Activated CD8-positive, alpha-beta T cell treated with anti-CD3 and anti-CD28 coated beads for 36 hours (primary cell): ENCODE measurements at regions not wholly inside any gene's neighbourhood (a gene's known extent, or its start where the extent isn't known, plus 50 kb on each side); places are given as distances from the start of the nearest gene placed in this dataset.

Experiments used
- ATAC-seq: fragments of 200-7000 bp; cut with Tn5 transposase; one replicate; pipeline ENCODE4 v1.10.0; 2021; ENCODE audit warnings: mild to moderate bottlenecking, moderate library complexity
- CTCF ChIA-PET: fragments of 350-600 bp; sonication (Branson Sonifier 250); formaldehyde crosslinking; loops from one replicate; lab custom pipeline; 2021; ENCODE audit warnings: antibody characterized with exemption; lab: Charles Lee
- POLR2A ChIA-PET: fragments of 350-600 bp; sonication (Branson Sonifier 250); formaldehyde crosslinking; loops from one replicate; lab custom pipeline; 2021; ENCODE audit warnings: antibody characterized with exemption; lab: Charles Lee
- DNase-seq: peaks from one replicate; pipeline ENCODE4 v3.0.0-alpha.2; 2020
- H3K27ac Mint-ChIP-seq: one replicate; pipeline ENCODE4 v1.8.0; 2021; ENCODE audit warnings: mild to moderate bottlenecking, mixed read lengths
- H3K27me3 Mint-ChIP-seq: one replicate; pipeline ENCODE4 v1.8.0; 2021; ENCODE audit warnings: mixed read lengths
- H3K36me3 Mint-ChIP-seq: one replicate; pipeline ENCODE4 v1.8.0; 2021; ENCODE audit warnings: low read depth, mixed read lengths
- H3K4me1 Mint-ChIP-seq: one replicate; pipeline ENCODE4 v1.8.0; 2021; ENCODE audit warnings: low read depth, mixed read lengths
- H3K4me3 Mint-ChIP-seq: one replicate; pipeline ENCODE4 v1.8.0; 2021; ENCODE audit warnings: mild to moderate bottlenecking, moderate library complexity, mixed read lengths
- H3K9me3 Mint-ChIP-seq: one replicate; pipeline ENCODE4 v1.8.0; 2021; ENCODE audit warnings: mixed read lengths
- intact Hi-C: fragments of 100-400 bp; cut with micrococcal nuclease; formaldehyde crosslinking; loops from one replicate; pipeline ENCODE4 v1.10.0; 2022
- TF ChIP-seq, protein P1 (sequence below): fragments of 200-600 bp; IDR thresholded peaks from one replicate; pipeline ENCODE4 v1.8.0; 2022; ENCODE audit warnings: antibody characterized with exemption, mild to moderate bottlenecking

GRCh38 chr5:12690361-12690760 lies 786.1 kb upstream of the CTNND2 start:
- H3K9me3 Mint-ChIP-seq: peaks cover 8% of the 10 kb centered on the region
- no peaks in the 10 kb centered on the region for H3K27me3 Mint-ChIP-seq
- intact Hi-C loops: no loop called here
- H3K36me3 Mint-ChIP-seq: no peaks in the 10 kb centered on the region
- TF ChIP-seq, protein P1, sequence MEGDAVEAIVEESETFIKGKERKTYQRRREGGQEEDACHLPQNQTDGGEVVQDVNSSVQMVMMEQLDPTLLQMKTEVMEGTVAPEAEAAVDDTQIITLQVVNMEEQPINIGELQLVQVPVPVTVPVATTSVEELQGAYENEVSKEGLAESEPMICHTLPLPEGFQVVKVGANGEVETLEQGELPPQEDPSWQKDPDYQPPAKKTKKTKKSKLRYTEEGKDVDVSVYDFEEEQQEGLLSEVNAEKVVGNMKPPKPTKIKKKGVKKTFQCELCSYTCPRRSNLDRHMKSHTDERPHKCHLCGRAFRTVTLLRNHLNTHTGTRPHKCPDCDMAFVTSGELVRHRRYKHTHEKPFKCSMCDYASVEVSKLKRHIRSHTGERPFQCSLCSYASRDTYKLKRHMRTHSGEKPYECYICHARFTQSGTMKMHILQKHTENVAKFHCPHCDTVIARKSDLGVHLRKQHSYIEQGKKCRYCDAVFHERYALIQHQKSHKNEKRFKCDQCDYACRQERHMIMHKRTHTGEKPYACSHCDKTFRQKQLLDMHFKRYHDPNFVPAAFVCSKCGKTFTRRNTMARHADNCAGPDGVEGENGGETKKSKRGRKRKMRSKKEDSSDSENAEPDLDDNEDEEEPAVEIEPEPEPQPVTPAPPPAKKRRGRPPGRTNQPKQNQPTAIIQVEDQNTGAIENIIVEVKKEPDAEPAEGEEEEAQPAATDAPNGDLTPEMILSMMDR: no peak
- H3K4me3 Mint-ChIP-seq: no peak overlapping the region
- H3K27ac Mint-ChIP-seq: no peak overlapping the region
- DNase-seq (no peak), ATAC-seq (no peak)
- H3K4me1 Mint-ChIP-seq: no peaks in the 10 kb centered on the region
- CTCF ChIA-PET: no interaction called here
- POLR2A ChIA-PET: no interaction called here

GRCh38 chr5:12683249-12683648 lies 779.0 kb upstream of the CTNND2 start:
- H3K36me3 Mint-ChIP-seq: no peaks in the 10 kb centered on the region
- H3K9me3 Mint-ChIP-seq: peaks cover 1% of the 10 kb centered on the region
- CTCF ChIA-PET: no interaction called here
- intact Hi-C loops: no loop called here
- no peak overlapping the region for H3K27ac Mint-ChIP-seq
- POLR2A ChIA-PET: interaction anchor here (0.6 kb wide), 1 partner anchor 11 kb away, joined by 3 read pairs; no protein-coding TSS in a partner anchor
- H3K27me3 Mint-ChIP-seq: no peaks in the 10 kb centered on the region
- TF ChIP-seq, protein P1: no peak
- H3K4me1 Mint-ChIP-seq: no peaks in the 10 kb centered on the region
- ATAC-seq: no peak
- no peak overlapping the region for H3K4me3 Mint-ChIP-seq
- DNase-seq: no peak

- ATAC-seq: no peak
- ChIA-PET POLR2A (no interaction called here), CTCF (no interaction called here)
- Mint-ChIP-seq H3K9me3 (peaks cover 5% of the 10 kb centered on the region), H3K27me3 (no peaks in the 10 kb centered on the region), H3K4me1 (no peaks in the 10 kb centered on the region), H3K36me3 (no peaks in the 10 kb centered on the region), H3K27ac (no peak overlapping the region), H3K4me3 (no peak overlapping the region)
- intact Hi-C loops: no loop called here
- TF ChIP-seq, protein P1: no peak
- no peak for DNase-seq
Observed at GRCh38 chr5:12679731-12680130, 775.5 kb upstream of the CTNND2 start.

DNA sequence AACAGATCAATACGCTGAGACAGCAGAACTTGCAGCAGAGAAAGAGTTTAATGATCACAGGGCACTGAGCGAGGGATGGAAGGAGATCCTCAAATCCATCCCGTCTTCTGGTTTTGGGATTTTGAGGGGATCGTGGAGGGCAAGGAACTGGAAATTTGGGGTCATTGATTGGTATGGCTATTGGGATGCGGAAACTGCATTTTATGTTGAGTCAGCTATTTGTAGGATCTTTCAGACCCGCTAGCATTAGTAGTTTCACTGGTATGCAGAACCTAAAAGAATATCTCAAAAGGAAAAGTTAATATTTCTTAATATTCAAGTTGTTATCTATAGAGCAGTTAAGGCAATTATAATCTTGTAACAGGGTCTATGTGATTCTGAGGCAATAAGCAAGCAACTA lies 771.7 kb upstream of the CTNND2 start:
- TF ChIP-seq, protein P1: no peak
- H3K4me1 Mint-ChIP-seq: no peaks in the 10 kb centered on the region
- no peak for ATAC-seq
- no peak for DNase-seq
- no peaks in the 10 kb centered on the region for H3K27me3 Mint-ChIP-seq
- H3K27ac Mint-ChIP-seq: no peak overlapping the region
- no peaks in the 10 kb centered on the region for H3K36me3 Mint-ChIP-seq
- intact Hi-C loops: no loop called here
- no peak overlapping the region for H3K4me3 Mint-ChIP-seq
- ChIA-PET POLR2A (no interaction called here), CTCF (no interaction called here)
- H3K9me3 Mint-ChIP-seq: peaks cover 5% of the 10 kb centered on the region

DNA sequence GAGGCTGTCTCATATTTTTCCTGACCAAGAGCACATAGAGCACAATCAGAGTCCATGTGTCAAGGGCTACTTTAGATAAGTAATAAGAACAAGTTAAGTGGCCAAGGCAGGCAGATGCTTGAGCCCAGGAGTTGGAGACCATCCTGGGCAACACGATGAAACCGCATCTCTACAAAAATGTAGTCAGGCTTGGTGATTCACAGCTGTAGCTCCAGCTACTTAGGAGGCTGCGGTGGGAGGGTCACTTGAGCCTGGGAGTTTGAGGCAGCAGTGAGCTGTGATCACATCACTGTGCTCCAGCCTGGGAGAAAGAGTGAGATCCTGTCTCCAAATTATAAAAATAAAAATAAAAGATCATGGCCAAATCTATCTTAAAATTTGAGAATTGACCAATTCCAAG lies 767.9 kb upstream of the CTNND2 start:
- Mint-ChIP-seq H3K27me3 (no peaks in the 10 kb centered on the region), H3K4me3 (no peak overlapping the region), H3K4me1 (no peaks in the 10 kb centered on the region), H3K36me3 (no peaks in the 10 kb centered on the region), H3K27ac (no peak overlapping the region), H3K9me3 (peaks cover 6% of the 10 kb centered on the region)
- DNase-seq: no peak
- TF ChIP-seq, protein P1: no peak
- ChIA-PET CTCF (no interaction called here), POLR2A (interaction anchor here (0.7 kb wide), 1 partner anchor 11 kb away, joined by 3 read pairs; no protein-coding TSS in a partner anchor)
- intact Hi-C loops: no loop called here
- no peak for ATAC-seq
